Activated CD4-positive, alpha-beta T cell treated with anti-CD3 and anti-CD28 coated beads, Interleukin-2, amount 50 U/mL, for 4 hours (primary cell): ENCODE measurements at regions not wholly inside any gene's neighbourhood (a gene's known extent, or its start where the extent isn't known, plus 50 kb on each side); places are given as distances from the start of the nearest gene placed in this dataset.
"Not testable (repeated sequence)": the region's sequence is repeated elsewhere in the genome, so short reads cannot be mapped to it uniquely, and the experiment has no call there.

ENCODE experiments used
- DNase-seq, 2 experiments: peaks; one replicate each; pipeline ENCODE4 v3.0.0-alpha.2; 2020

DNA sequence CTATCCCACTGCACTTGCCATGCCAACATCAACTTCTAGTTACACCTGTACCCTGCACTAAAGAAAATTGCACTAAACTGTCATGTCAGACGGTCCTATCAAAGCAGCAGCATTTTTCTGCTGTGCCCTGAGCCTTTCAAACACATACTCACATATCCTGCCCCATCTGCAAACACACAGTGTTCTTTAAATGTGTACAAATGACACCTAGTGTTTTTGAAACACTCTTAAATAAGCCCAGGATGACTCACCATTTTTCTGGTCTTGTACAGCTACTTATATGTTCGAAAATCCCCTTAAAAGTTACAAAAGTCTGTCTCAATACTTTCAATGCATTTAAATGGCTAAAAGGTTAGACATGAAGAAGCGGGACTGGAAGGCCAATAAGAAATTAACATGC lies 346.7 kb upstream of the PPARGC1A start:
- DNase-seq: no peak

DNA sequence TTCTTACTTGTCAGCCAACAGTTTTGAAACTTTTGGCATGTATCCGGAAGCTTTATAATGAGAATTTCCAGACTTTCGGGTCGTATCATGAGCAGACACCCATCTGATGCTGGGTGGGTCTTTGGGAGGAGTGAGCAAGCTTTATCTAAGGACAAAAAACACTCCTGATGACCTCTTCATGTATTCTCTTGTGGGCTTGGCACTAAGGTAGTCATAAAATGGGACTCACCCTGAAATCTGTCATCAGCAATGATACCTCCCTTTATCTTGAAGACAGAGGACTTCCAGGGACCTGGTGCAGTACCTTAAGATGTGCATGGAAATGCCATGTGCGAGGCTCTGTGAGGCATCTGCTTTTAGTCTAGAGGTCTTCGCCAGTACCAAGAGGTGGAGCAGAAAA lies 346.3 kb upstream of the PPARGC1A start:
- no peak for DNase-seq

DNA sequence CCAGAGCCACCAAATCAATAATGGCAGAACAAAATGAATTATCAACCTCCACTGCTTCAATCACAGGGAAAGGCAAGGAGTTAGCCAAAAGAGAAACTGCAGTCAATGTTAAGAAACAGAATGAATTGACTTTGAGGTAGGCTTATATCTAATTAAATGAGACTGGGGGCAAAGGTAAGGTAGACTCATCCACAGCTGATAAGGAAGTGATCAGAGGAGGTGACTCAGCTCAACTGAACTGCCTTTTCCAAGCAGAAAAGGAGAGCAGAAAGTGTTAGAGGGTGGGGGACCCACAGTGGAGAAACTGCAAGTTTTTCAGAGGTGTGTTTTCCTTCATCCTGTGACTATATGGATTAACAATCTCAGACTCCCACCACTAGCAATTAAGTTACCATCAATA lies 345.8 kb upstream of the PPARGC1A start:
- no peak for DNase-seq

DNA sequence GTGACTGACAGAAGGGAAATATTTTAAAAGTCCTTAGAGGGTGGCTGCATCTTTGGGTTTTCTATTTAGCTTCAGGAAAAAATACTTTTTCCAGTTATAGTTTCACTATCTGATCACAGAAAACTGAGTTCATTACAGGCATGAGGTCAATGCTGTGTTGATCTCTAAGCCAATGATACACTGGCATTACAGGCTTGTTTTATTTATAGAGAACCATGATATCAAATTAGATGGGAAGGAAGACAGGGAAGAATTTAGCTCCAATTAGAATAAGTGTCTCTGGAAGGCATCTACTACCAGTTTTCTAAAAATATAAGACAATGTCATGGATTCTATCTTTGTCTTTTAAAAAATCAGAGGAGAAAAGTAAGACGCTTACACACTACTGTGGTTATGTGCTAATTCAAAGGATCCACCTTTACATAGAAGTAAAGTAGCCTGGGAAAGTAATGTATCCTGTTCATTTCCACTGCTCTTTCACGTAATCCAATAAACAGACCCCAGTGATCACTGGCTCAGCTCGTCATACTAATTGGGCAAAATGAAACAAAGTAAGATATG lies 344.5 kb upstream of the PPARGC1A start:
- no peak for DNase-seq

DNA sequence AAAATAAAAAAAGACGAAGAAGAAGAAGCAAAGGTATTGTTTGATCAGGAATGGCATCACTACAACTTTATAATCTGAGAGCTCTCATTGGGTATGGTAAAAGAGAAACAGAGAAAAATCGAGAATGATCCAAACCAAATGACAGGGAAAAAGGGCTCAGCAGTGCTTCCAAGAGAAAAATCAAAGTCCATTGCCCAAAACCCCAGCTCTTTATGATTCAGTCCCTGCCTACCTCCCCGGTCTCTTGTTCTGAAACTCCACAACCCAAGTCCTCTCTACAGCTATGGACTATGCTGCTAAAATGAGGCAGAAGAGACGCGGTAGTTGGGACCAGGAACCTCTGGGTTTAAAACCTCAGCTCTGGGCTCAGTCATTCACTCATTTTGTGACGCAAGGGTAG lies 341.1 kb upstream of the PPARGC1A start:
- DNase-seq: no peak

DNA sequence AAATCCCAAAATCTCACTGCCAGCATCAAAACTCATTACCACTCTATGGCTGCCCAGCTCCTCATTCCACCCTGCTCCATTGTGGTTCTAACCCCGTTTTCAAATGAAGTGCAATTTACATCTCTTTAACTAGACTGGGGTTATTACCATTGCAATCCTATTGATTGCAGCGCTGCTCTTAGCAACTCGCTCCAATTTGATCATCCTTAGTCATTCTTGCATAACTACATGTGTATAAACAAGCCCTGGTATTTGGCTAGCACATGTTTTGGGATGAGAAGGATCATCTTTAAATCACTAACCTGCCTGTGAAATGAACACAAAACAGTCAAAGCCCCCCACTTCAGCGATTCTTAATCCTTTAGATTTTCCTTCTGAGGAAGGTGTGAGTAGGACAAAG lies 340.1 kb upstream of the PPARGC1A start:
- DNase-seq: no peak

DNA sequence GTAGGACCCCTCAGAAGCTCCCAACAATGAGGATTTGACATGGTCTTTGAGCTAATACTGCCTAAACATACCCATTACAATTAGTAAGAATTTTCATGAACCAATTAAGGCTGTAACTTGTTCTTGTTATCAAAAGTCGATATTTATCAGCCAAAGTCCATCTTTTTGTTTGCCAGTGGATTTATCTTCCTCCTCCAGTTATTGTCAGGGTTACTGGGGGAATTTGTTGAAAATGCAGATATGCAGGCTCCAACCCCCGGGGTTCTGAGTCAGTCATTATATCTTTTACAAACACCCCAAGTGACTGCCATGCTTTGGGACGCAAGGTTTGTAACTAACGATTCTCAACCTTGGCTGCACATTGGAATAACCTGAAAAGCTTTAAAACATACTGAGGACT lies 338.8 kb upstream of the PPARGC1A start:
- no peak for DNase-seq

DNA sequence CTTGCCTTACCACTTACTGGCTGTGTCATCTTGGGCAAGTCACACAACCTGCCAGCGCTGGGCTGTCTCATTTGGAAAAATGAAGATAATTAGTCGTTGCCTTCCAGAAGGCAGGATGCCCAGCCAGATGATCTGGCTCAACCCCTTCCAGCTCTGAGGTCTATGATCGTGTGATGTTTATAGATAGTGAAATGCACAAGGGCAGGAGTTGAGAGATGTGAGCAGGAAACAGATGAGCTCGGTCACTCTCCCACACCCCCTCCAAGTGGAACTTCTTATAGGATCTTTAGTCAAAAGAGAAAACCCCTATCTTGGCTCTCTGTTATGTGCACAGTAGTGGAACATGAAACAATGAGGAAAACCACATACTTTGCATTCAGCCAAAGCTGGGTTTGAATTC lies 336.8 kb upstream of the PPARGC1A start:
- DNase-seq: no peak

DNA sequence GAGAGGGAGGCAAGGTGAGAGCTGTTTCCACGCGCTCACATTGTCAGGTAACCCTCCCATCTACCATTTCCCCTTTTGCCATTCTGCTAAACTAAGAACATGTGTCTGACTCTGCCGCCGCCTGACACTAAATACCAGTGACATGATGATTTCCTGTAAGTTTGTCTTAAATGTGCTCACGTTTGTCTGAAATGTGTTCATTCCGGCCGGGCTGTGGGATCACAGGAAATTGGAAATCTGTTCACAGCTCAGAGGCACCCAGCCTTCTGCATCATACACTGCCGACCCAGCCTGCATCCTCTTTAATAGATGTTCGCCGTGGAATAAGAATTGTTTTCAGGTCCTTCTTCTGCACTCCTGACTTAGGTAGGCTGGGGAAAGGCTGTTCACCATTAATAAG lies 336.2 kb upstream of the PPARGC1A start:
- no peak for DNase-seq

DNA sequence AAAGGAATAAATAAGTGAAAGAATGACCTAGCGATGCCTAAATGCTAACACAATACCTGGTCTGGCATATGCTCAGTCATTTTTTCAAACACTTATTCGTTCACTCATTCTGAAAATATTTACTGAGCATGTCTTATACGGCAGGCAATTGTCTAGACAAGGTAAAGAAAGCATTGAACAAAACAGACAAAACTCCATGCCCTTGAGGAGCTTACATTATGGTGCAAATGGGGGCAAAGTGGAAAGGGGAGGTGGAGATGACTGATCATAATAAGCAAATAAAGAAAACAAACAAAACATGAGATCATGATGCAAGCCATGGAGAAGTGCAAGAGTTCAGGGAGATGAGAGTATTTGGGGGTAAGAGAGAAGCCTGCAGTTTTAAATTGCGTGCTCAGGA lies 334.6 kb upstream of the PPARGC1A start:
- DNase-seq: no peak

DNA sequence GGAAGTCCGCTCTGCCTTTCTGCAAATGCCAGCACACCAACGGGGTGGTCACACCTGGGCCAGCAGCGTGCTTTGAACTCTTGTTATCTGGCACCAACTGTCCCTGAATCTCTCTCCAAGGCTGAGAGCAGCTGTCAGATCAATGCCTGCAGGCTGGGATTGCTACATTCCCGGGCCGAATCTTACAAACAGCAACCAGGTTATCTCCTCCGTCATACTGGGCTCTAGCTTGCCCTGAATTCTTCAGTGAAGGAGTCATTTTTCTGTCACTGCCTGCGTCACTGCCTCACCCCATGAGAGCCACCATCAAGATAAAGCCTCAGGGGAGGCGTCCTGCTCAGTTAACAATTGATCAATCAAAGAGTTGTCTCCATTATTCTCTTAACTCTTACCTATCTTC lies 329.4 kb upstream of the PPARGC1A start:
- DNase-seq: no peak

DNA sequence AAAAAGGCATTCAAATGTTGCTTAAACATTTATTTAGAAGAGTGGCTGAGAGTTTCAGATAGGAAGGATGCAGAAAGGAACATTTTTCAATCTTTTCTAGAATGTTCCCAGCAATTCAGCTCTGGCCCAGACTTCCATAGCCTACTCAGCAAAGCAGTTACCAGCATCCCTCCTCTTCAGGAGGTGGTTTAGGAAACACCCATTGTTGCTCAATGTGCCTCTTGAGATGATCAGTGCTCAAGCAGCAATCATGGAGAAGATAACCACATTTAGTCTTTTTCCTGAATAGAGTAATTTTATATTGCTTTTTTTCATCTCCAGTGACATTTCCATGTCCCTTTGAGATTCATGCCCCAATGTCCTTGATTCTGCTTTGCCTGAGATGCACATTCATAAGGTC lies 328.7 kb upstream of the PPARGC1A start:
- no peak for DNase-seq

DNA sequence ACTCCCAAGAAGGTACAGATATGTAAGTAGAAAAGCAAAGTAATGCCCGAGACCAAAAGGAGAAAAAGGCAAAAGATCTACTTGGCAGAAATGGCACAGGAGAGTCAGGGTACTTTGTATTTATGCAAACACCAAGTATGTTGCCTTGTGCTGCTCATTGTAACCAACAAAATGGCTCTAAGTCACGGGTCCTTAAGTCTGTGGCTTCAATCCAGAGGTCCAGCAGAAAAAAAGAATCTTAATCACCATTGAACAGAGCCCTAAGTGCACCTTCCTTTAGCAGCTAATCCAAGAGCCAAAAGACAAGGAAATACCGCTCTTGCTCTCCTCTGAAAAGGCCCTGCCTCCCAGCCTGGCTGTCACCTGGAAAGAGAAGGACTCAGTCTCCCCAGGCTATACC lies 324.9 kb upstream of the PPARGC1A start:
- no peak for DNase-seq

DNA sequence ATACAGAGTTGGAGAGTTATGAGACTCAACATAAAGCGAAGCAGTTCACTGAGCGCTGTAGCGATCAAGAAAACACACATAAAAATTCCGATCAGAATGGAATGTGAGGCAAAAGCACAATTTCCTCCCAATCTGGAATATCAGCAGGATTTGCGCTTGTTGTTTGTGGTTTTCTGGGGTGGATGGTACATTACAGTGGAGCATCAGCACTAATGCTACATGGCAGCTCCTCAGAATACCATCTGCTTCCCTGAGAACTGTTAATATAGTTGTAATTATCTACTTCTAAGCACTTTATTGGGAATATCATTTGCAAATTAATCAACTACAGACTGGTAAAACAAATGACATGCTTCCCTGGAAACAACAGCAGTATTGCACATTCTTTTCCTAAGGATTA lies 324.1 kb upstream of the PPARGC1A start:
- DNase-seq: no peak

DNA sequence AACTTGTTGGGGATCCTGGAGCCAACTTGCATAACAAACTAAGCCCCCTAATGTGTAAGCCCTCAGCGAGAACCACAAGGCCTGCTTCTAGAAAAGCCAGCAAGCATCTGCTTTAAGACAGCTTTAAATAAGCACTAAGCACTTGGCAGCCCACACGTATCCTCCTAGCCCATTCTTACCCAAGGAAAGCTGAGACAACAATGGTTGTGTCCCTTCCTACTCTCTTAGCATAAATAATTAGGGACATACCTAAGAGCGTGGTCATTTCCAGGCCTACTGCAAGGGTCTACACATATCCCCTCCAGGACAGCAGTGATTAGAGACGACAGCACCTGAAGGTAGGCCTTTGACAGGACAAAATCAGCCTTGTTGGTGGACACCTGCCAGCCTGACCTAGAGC lies 322.8 kb upstream of the PPARGC1A start:
- no peak for DNase-seq

DNA sequence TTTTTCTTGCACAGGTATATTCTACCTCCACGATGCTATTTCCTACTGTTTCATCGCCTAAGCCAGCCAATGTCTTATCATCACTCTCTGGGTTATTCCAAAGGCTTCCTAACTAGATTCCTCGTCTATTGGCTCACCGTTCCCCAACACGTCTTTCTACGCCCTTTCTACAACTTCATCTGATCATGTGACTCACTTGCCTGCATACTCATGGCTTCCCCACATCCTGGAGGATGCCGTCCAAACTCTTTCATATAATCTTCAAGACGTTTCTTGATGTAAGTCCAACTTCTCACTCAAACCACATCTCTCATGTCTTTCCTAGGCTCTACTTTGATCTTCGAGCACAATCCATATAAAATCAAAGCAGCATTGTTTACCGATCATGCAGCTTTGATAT lies 322.0 kb upstream of the PPARGC1A start:
- no peak for DNase-seq

DNA sequence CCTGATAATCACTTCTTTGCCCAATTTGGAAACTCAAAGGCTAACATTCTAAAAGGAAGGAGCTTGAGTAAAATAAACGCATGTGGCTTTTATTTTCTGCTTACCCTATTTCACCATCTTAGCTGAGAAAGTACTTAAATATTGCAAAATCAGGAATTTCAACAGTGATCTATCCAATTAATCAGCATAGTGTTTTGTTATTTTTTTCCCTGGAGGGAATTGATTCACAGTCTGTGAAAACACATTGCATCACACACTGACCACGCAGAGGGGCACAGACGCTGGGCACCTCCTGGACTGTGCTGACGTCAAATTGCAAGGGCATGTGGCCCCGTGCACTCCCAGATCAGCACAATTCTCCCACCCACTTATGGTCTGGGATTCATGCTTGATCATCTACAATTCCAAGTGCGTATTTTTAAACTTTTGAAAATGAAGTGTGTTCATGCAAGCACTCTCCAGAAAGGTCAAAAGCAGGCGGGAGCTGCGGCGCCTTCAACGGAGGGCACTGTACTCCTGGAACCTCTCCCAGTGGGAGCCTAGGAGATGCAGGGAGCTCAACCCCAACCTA lies 320.6 kb upstream of the PPARGC1A start:
- DNase-seq: no peak

DNA sequence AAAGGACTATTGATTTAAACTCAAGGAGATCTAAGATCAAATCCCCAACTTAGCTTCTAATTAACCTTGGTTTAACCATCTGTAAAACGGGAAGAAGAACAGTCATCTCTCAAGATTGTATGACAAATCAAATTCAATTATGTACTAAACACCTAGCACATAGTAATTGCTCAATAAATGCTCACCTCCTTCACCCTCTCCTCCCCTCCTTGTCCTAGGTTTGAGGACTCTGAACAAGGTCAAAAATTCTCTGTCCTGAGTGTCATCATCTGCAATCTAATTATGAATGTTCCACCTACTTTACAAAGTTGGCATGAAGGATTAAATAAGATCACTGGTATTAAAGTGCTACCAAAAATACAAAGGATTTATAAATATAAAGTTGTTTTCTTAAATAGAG lies 320.1 kb upstream of the PPARGC1A start:
- no peak for DNase-seq

DNA sequence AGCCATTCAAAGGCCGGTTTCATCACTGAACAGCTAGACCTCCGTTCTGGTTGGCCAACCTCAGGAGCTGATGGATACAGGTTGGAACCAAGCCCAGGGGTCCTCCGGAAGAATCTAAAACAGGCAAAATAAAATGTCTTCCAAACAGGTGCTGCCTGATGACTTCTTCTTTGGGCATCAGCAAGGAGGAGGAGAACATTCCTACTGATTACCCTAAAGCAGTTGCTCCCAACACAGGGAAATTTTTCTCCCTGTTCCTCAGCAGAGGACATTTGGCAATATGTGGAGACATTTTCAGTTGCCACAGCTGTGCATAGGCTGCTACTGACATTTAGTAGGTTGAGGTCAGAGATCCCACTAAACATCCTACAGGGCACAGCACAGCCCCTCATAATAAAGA lies 319.3 kb upstream of the PPARGC1A start:
- DNase-seq: no peak

DNA sequence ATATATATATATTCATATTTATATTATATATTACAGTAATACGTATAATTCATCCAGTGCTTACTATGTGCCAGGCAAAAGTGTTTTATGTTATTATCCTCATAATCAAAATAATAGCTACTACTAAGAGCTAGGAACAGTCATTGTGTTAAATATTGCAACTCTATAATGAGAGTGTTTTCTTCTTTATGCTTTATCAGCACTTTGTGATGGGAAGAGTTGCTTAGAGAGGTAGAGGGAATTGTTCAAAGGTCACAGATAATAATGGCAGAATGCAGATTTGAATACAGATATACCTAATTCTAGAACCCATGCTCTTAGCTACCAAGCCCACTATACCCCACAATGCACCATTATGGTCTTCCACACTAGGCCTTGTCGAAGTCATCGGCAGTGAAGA lies 318.8 kb upstream of the PPARGC1A start:
- no peak for DNase-seq

DNA sequence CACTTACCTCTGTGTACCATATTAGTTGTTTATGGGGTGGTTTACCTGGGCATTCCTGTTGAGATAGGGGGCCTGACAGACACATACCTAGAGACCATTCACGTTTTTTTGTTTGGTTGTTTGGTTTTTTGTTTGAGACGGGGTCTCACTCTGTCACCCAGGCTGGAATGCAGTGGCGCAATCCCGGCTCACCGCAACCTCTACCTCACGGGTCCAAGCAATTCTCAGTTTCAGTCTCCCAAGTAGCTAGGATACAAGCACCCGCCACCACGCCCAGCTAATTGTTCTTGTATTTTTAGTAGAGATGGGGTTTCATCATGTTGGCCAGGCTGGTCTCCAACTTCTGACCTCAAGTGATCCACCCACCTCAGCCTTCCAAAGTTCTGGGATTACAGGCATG lies 314.9 kb upstream of the PPARGC1A start:
- DNase-seq: not testable (repeated sequence)

DNA sequence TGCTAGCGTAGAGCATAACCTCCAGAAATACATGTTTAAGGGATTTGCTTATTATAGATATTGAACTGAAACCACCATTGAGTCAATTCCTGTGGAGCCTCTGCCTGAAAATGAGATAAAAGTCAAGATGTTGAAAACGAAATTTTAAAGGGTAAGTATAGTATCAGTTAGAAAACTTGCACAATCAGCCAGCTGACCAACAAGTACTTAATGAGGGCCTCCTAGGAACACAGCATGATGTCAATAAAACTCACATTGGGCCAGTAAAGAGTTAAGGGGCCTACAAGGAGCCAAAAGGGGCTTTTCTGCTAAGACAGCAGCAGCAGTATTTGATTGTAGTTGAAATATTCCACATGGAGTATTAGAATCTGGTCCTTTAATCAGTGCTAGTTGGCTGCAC lies 314.1 kb upstream of the PPARGC1A start:
- DNase-seq: no peak

DNA sequence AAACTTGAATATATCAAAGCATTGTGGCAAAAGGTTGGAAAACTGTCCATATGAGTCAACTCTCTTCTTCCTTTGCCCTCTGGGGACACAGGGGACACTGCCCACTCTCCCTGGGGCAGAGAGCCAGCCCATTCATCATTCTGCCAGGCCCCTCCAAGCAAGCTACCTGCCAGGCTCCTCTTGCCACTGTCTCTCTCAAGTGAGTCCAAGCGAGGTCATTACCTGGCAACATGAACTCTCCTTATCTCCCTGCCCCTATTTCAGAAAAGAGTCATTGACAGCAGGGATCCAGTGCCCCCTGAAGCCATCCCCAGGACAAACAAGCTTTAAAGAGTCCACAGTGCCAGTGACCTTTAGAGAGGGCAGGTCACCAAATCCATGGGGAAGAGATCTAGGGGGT lies 312.7 kb upstream of the PPARGC1A start:
- DNase-seq: no peak

DNA sequence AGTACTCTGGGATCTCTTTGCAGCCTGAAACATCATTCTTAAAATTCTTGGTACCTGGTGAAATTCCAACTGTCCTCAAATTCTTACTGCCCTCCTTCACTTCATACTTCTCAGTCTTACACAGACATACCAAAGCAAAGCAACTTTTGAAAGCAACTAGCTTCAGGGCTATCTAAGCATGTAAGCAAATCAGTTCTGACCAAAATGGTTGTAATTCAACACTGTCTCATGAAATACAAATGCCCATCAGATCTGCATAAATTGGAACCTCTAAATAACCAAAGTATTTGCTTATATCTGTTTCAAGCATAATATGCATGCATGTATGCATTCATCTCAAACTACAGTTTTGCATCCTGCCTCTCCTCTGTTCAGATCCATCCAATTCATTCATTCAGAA lies 308.1 kb upstream of the PPARGC1A start:
- no peak for DNase-seq

DNA sequence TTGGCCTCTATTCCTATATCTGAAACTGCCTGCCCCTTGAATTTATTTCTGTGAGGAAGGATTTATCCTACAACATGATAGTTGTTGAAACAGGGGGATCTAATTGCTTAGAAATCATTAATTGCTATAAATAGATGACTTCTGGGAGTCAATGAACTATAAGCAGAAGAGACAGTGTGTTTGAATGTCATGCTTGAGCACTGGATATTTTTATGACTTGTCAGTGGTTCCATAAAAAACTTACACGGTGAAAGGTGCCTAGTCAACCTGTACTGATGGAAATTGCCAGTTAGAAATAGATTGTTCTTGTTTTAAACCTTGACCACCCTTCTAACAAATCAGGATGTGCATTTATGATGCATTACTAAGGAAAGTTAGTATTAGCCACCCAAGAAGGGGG lies 306.9 kb upstream of the PPARGC1A start:
- DNase-seq: no peak
